ENCODE measurements at regions not wholly inside any gene's neighbourhood (a gene's known extent, or its start where the extent isn't known, plus 50 kb on each side); places are given as distances from the start of the nearest gene placed in this dataset.

GRCh38 chr16:35404273-35404672, 1944.9 kb downstream of the TP53TG3F start:
- no peak overlapping the region for H3K4me3 Mint-ChIP-seq
- H3K36me3 Mint-ChIP-seq, result no peaks in the 10 kb centered on the region
- H3K9me3 Mint-ChIP-seq (ENCODE audit: low read depth), result peaks cover 20% of the 10 kb centered on the region
- H3K4me1 Mint-ChIP-seq (ENCODE audit: low read depth), result no peaks in the 10 kb centered on the region
- no peaks in the 10 kb centered on the region for H3K27me3 Mint-ChIP-seq
- no peak overlapping the region for H3K27ac Mint-ChIP-seq

GRCh38 chr16:35405526-35405925, 1946.1 kb downstream of the TP53TG3F start:
- Mint-ChIP-seq H3K4me1 (ENCODE audit: low read depth) (no peaks in the 10 kb centered on the region), H3K4me3 (no peak overlapping the region), H3K27ac (no peak overlapping the region), H3K36me3 (no peaks in the 10 kb centered on the region), H3K9me3 (ENCODE audit: low read depth) (peaks cover 17% of the 10 kb centered on the region), H3K27me3 (no peaks in the 10 kb centered on the region)

GRCh38 chr16:35409503-35409902, 1950.1 kb downstream of the TP53TG3F start:
- no peaks in the 10 kb centered on the region for H3K4me1 Mint-ChIP-seq (ENCODE audit: low read depth)
- no peaks in the 10 kb centered on the region for H3K36me3 Mint-ChIP-seq
- no peaks in the 10 kb centered on the region for H3K27me3 Mint-ChIP-seq
- H3K4me3 Mint-ChIP-seq, result no peak overlapping the region
- peaks cover 12% of the 10 kb centered on the region for H3K9me3 Mint-ChIP-seq (ENCODE audit: low read depth)
- no peak overlapping the region for H3K27ac Mint-ChIP-seq

GRCh38 chr16:35410438-35410837, 1951.0 kb downstream of the TP53TG3F start:
- no peaks in the 10 kb centered on the region for H3K36me3 Mint-ChIP-seq
- no peak overlapping the region for H3K27ac Mint-ChIP-seq
- no peaks in the 10 kb centered on the region for H3K4me1 Mint-ChIP-seq (ENCODE audit: low read depth)
- peaks cover 16% of the 10 kb centered on the region for H3K9me3 Mint-ChIP-seq (ENCODE audit: low read depth)
- H3K27me3 Mint-ChIP-seq, result no peaks in the 10 kb centered on the region
- no peak overlapping the region for H3K4me3 Mint-ChIP-seq

GRCh38 chr16:35411156-35411555, 1951.7 kb downstream of the TP53TG3F start:
- H3K4me3 Mint-ChIP-seq, result no peak overlapping the region
- no peak overlapping the region for H3K27ac Mint-ChIP-seq
- no peaks in the 10 kb centered on the region for H3K27me3 Mint-ChIP-seq
- H3K9me3 Mint-ChIP-seq (ENCODE audit: low read depth), result peaks cover 16% of the 10 kb centered on the region
- no peaks in the 10 kb centered on the region for H3K36me3 Mint-ChIP-seq
- H3K4me1 Mint-ChIP-seq (ENCODE audit: low read depth), result no peaks in the 10 kb centered on the region

GRCh38 chr16:35414139-35414538, 1954.7 kb downstream of the TP53TG3F start:
- H3K27me3 Mint-ChIP-seq, result no peaks in the 10 kb centered on the region
- H3K36me3 Mint-ChIP-seq, result no peaks in the 10 kb centered on the region
- peaks cover 6% of the 10 kb centered on the region for H3K9me3 Mint-ChIP-seq (ENCODE audit: low read depth)
- no peak overlapping the region for H3K4me3 Mint-ChIP-seq
- H3K4me1 Mint-ChIP-seq (ENCODE audit: low read depth), result no peaks in the 10 kb centered on the region
- no peak overlapping the region for H3K27ac Mint-ChIP-seq

- Mint-ChIP-seq H3K4me3 (no peak overlapping the region), H3K4me1 (ENCODE audit: low read depth) (no peaks in the 10 kb centered on the region), H3K36me3 (no peaks in the 10 kb centered on the region), H3K27me3 (no peaks in the 10 kb centered on the region), H3K27ac (no peak overlapping the region), H3K9me3 (ENCODE audit: low read depth) (peaks cover 8% of the 10 kb centered on the region)
Measured at GRCh38 chr16:35414563-35414962, 1955.2 kb downstream of the TP53TG3F start.

GRCh38 chr16:35425270-35425669, 1965.9 kb downstream of the TP53TG3F start:
- Mint-ChIP-seq H3K27ac (no peak overlapping the region), H3K36me3 (no peaks in the 10 kb centered on the region), H3K4me3 (no peak overlapping the region), H3K9me3 (ENCODE audit: low read depth) (peaks cover 19% of the 10 kb centered on the region), H3K4me1 (ENCODE audit: low read depth) (no peaks in the 10 kb centered on the region), H3K27me3 (no peaks in the 10 kb centered on the region)

GRCh38 chr16:35431829-35432663, 1972.6 kb downstream of the TP53TG3F start:
- H3K27ac Mint-ChIP-seq, result no peak overlapping the region
- no peak overlapping the region for H3K4me3 Mint-ChIP-seq
- H3K4me1 Mint-ChIP-seq (ENCODE audit: low read depth), result no peaks in the 10 kb centered on the region
- peaks cover 14% of the 10 kb centered on the region for H3K9me3 Mint-ChIP-seq (ENCODE audit: low read depth)
- no peaks in the 10 kb centered on the region for H3K27me3 Mint-ChIP-seq
- H3K36me3 Mint-ChIP-seq, result no peaks in the 10 kb centered on the region

- H3K27me3 Mint-ChIP-seq, result no peaks in the 10 kb centered on the region
- H3K36me3 Mint-ChIP-seq, result no peaks in the 10 kb centered on the region
- no peak overlapping the region for H3K27ac Mint-ChIP-seq
- H3K9me3 Mint-ChIP-seq (ENCODE audit: low read depth), result peaks cover 12% of the 10 kb centered on the region
- H3K4me1 Mint-ChIP-seq (ENCODE audit: low read depth), result no peaks in the 10 kb centered on the region
- H3K4me3 Mint-ChIP-seq, result no peak overlapping the region
Measured at GRCh38 chr16:35440875-35441274, 1981.5 kb downstream of the TP53TG3F start.

- H3K36me3 Mint-ChIP-seq, result no peaks in the 10 kb centered on the region
- no peak overlapping the region for H3K27ac Mint-ChIP-seq
- H3K9me3 Mint-ChIP-seq (ENCODE audit: low read depth), result peaks cover 35% of the 10 kb centered on the region
- no peak overlapping the region for H3K4me3 Mint-ChIP-seq
- H3K27me3 Mint-ChIP-seq, result no peaks in the 10 kb centered on the region
- no peaks in the 10 kb centered on the region for H3K4me1 Mint-ChIP-seq (ENCODE audit: low read depth)
Measured at GRCh38 chr16:35447010-35447558, 1987.7 kb downstream of the TP53TG3F start.

- Mint-ChIP-seq H3K4me3 (no peak overlapping the region), H3K36me3 (no peaks in the 10 kb centered on the region), H3K27ac (no peak overlapping the region), H3K9me3 (ENCODE audit: low read depth) (peaks cover 30% of the 10 kb centered on the region), H3K4me1 (ENCODE audit: low read depth) (no peaks in the 10 kb centered on the region), H3K27me3 (no peaks in the 10 kb centered on the region)
Measured at GRCh38 chr16:35449663-35450062, 1990.3 kb downstream of the TP53TG3F start.

- no peaks in the 10 kb centered on the region for H3K4me1 Mint-ChIP-seq (ENCODE audit: low read depth)
- no peaks in the 10 kb centered on the region for H3K27me3 Mint-ChIP-seq
- no peaks in the 10 kb centered on the region for H3K36me3 Mint-ChIP-seq
- H3K4me3 Mint-ChIP-seq, result no peak overlapping the region
- H3K9me3 Mint-ChIP-seq (ENCODE audit: low read depth), result peaks cover 30% of the 10 kb centered on the region
- H3K27ac Mint-ChIP-seq, result no peak overlapping the region
Measured at GRCh38 chr16:35450648-35451047, 1991.2 kb downstream of the TP53TG3F start.

- no peak overlapping the region for H3K27ac Mint-ChIP-seq
- H3K36me3 Mint-ChIP-seq, result no peaks in the 10 kb centered on the region
- no peak overlapping the region for H3K4me3 Mint-ChIP-seq
- peaks cover 24% of the 10 kb centered on the region for H3K9me3 Mint-ChIP-seq (ENCODE audit: low read depth)
- no peaks in the 10 kb centered on the region for H3K4me1 Mint-ChIP-seq (ENCODE audit: low read depth)
- no peaks in the 10 kb centered on the region for H3K27me3 Mint-ChIP-seq
Measured at GRCh38 chr16:35452471-35452870, 1993.1 kb downstream of the TP53TG3F start.

GRCh38 chr16:35463358-35463757, 2003.9 kb downstream of the TP53TG3F start:
- no peak overlapping the region for H3K4me3 Mint-ChIP-seq
- no peak overlapping the region for H3K27ac Mint-ChIP-seq
- H3K27me3 Mint-ChIP-seq, result no peaks in the 10 kb centered on the region
- H3K9me3 Mint-ChIP-seq (ENCODE audit: low read depth), result peaks cover 9% of the 10 kb centered on the region
- H3K4me1 Mint-ChIP-seq (ENCODE audit: low read depth), result no peaks in the 10 kb centered on the region
- H3K36me3 Mint-ChIP-seq, result peaks cover 5% of the 10 kb centered on the region

GRCh38 chr16:35480361-35480760, 2020.9 kb downstream of the TP53TG3F start:
- no peaks in the 10 kb centered on the region for H3K36me3 Mint-ChIP-seq
- H3K27me3 Mint-ChIP-seq, result no peaks in the 10 kb centered on the region
- H3K4me1 Mint-ChIP-seq (ENCODE audit: low read depth), result no peaks in the 10 kb centered on the region
- no peak overlapping the region for H3K27ac Mint-ChIP-seq
- H3K9me3 Mint-ChIP-seq (ENCODE audit: low read depth), result peaks cover 16% of the 10 kb centered on the region
- no peak overlapping the region for H3K4me3 Mint-ChIP-seq
